GM21515 (cell line): ENCODE measurements at regions not wholly inside any gene's neighbourhood (a gene's known extent, or its start where the extent isn't known, plus 50 kb on each side); places are given as distances from the start of the nearest gene placed in this dataset.
"Not testable (repeated sequence)": the region's sequence is repeated elsewhere in the genome, so short reads cannot be mapped to it uniquely, and the experiment has no call there.

ENCODE experiments used
- ATAC-seq: cut with Tn5 transposase; IDR thresholded peaks from one replicate; pipeline ENCODE4 v1.9.1; 2021; ENCODE audit not compliant: unreplicated experiment

- ATAC-seq, result no peak
Observed at GRCh38 chr9:80678906-80679305, 1010.4 kb downstream of the TLE1 start.

DNA sequence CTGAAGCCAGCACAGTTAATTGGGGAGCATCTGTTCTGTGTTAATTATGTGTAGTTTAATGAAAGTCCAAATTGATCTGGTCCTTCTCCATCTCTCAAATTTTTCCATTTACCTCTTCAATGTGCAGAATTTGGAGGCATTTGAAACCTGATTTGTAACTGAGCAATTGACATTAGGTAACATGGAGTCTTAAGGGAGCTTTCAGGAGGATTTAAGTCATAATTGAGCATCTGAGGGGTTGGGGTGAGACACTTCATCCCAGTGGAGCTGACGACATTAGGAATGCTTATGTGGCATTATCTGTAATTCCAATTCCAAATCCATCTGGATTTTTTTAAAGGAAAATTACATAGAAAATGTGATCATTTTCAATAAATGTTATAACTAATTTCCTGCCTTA lies 1015.9 kb downstream of the TLE1 start:
- no peak for ATAC-seq

DNA sequence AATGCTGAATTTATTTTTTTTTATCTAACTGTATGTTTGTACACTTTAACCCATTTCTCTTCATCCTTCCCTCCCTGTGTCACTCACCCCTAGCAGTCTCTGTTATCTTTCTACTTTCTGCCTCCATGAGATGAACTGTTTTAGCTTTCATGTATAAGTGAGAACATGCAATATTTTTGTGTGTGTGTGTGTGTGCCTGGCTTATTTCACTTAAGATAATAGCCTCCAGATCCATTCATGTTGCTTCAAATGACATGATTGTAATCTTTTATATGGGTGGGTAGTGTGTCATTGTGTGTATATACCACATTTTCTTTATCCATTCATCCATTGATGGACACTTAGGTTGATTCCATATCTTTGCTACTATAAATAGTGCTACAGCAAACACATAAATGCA lies 1023.9 kb downstream of the TLE1 start:
- ATAC-seq, result no peak

DNA sequence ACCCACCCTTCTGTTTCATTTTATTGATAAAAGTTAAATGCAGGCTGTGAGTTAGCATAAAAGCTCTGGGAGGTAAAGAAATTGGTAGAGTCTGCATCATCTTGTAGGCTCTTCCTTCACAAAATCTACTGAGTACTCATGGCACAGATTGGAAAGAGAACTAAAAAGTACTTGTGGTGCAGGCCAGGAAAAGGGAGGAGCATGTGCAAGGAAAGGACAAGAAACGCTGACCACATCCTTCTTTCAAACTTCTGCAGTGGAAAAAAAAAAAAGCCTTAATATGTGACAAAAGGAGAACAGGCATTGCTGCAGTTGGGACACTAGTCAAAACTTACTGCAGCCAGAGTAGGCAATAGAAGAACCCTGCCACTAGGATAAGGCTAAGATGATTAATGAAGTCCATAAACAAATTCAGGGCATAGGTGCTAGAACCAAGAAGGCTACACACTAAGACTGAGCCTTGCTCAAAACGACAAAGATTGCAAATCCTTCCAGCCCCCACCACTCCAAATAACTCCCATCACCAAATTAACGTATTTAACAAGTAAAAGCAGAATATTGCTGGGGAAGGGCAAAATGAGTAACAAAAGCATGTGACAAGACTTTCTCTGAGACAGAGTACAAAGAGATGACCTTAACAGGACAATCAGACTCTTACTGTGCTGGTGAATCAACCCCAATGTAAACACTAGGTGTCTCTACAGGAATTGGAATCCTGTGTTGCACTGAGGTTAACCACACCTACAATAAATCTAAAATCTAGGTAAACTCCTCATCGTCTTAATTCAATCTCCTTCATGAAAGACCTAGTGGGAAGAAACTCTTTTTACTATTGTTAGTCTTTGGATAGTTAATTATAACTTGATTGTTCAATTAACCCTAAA lies 1024.8 kb downstream of the TLE1 start:
- ATAC-seq, result no peak

DNA sequence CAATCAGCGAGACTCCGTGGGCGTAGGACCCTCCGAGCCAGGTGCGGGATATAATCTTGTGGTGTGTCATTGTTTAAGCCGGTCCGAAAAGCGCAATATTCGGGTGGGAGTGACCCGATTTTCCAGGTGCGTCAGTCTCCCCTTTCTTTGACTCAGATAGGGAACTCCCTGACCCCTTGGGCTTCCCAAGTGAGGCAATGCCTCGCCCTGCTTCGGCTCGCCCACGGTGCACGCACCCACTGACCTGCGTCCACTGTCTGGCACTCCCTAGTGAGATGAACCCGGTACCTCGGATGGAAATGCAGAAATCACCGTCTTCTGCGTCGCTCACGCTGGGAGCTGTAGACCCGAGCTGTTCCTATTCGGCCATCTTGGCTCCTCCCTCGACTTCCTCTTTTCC lies 1029.6 kb downstream of the TLE1 start:
- ATAC-seq, result not testable (repeated sequence)

- ATAC-seq, result no peak
Observed at GRCh38 chr9:80651044-80651443, 1038.3 kb downstream of the TLE1 start.

GRCh38 chr9:80649496-80649895 lies 1039.9 kb downstream of the TLE1 start:
- no peak for ATAC-seq

GRCh38 chr9:80649001-80649420 lies 1040.3 kb downstream of the TLE1 start:
- ATAC-seq, result no peak

DNA sequence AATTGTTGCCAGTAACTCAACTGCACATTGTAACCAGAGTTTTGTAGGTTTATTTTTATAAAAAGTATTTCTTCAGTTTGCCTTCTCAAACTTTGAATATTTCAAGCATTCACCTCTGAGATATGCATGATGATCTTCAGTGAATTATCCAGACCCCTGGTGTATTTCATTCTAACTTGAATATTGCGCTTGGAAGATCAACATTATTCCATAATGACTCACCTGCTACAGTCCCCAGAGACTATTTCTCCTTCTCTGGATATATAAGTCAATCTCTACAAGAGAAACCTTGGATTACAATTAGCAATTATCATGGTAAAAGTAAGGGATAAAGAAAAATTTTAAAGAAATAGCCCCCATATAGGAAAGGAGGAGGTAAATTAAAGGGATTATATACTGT lies 1041.0 kb downstream of the TLE1 start:
- ATAC-seq, result no peak

- no peak for ATAC-seq
Observed at GRCh38 chr9:80646211-80646610, 1043.1 kb downstream of the TLE1 start.

- no peak for ATAC-seq
Observed at GRCh38 chr9:80644044-80644443, 1045.3 kb downstream of the TLE1 start.

- no peak for ATAC-seq
Observed at GRCh38 chr9:80635065-80635464, 1054.3 kb downstream of the TLE1 start.

- ATAC-seq, result no peak
Observed at GRCh38 chr9:80632041-80632440, 1057.3 kb downstream of the TLE1 start.

- no peak for ATAC-seq
Observed at GRCh38 chr9:80622508-80622907, 1050.7 kb downstream of the TLE4 start.

- ATAC-seq, result no peak
Observed at GRCh38 chr9:80619356-80619755, 1047.6 kb downstream of the TLE4 start.

DNA sequence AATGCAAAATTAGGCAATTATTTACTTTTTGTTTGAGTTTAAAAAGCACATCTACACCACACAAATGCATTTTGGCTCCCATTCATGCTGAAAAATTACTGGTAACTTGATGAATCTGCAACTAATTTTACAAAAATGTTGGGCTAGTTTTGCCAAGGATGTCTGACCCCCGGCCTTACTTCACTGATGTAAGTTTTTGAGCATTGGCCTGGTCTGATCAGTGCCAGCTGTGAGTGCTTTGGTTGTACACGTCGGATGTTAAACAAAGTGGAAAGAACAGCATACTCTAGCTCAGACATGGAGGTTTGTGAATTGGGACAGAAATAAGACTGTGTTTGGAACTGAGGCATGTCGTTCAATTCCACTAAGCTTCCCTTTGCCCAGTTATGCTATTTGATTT lies 1044.2 kb downstream of the TLE4 start:
- ATAC-seq, result no peak

- ATAC-seq, result no peak
Observed at GRCh38 chr9:80605793-80606192, 1034.0 kb downstream of the TLE4 start.

DNA sequence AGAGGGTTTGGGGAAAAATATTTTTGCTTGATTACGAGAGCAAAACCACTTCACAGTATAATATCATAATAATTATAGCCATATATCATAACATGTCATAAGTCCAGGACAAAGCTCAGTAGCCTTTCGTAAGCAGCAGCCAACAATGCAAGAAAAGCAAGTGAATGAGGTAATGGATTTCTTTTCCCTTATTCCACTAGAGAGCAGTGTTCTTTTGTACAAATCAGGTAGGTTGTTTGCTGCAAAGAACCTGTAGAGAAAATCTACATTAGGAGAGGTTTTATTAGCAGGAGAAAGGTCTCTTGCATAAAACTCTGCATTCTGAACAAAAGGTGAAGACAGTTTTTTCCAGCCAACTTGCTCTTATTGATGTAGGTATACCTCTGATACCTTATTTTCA lies 1033.4 kb downstream of the TLE4 start:
- ATAC-seq, result no peak

DNA sequence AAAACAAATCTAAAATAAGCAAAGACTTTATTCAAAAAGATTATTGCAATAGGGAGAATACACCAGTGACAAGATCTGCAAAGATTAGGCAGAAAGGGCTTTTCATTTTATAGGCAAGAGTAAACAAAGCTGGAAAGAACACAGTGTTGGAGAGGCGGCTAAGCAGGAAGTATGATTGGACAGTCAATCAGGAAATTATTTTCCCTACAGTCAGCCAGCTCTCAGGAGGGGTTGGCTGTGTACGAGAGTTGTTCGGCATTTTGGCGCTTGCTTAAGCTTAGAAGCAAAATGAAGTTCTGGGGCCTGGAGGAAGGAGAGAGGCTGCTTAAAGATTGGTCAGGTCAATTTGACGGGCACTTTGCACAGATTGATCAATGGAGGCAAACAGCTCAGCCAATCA lies 1030.5 kb downstream of the TLE4 start:
- no peak for ATAC-seq

DNA sequence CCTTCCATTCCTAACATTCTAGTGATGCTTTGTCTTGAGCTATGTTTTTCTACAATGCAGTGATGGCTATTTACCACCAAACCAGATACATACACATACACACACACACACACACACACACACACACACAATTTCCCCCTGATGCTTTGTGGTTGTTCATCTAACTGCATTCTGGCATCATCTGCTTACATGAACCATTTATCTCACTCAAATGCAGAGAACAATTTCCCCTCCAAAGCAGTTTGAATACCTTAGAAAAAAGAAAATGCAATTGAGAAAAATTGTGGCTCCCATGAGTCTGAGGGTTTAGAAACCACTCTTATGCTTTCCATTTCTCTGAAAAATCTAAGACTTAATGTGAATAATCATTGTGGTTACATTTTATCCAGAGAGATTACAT lies 1024.8 kb downstream of the TLE4 start:
- no peak for ATAC-seq

- ATAC-seq, result no peak
Observed at GRCh38 chr9:80595192-80595591, 1023.4 kb downstream of the TLE4 start.

- no peak for ATAC-seq
Observed at GRCh38 chr9:80592413-80592812, 1020.6 kb downstream of the TLE4 start.

GRCh38 chr9:80586786-80587330 lies 1015.1 kb downstream of the TLE4 start:
- ATAC-seq, result no peak
